ENCODE measurements at regions not wholly inside any gene's neighbourhood (a gene's known extent, or its start where the extent isn't known, plus 50 kb on each side); places are given as distances from the start of the nearest gene placed in this dataset.
"Not testable (repeated sequence)": the region's sequence is repeated elsewhere in the genome, so short reads cannot be mapped to it uniquely, and the experiment has no call there.

GRCh38 chr10:4252701-4253100 lies 467.7 kb upstream of the KLF6 start:
- DNase-seq: no peak

- no peak for DNase-seq
Measured at GRCh38 chr10:4250587-4250887, 465.5 kb upstream of the KLF6 start.

- DNase-seq: no peak
Measured at GRCh38 chr10:4249841-4250586, 465.0 kb upstream of the KLF6 start.

- no peak for DNase-seq
Measured at GRCh38 chr10:4247379-4247778, 462.4 kb upstream of the KLF6 start.

GRCh38 chr10:4246881-4247358 lies 461.9 kb upstream of the KLF6 start:
- no peak for DNase-seq

GRCh38 chr10:4243651-4244050 lies 458.6 kb upstream of the KLF6 start:
- no peak for DNase-seq

- no peak for DNase-seq
Measured at GRCh38 chr10:4243169-4243568, 458.2 kb upstream of the KLF6 start.

- DNase-seq: no peak
Measured at GRCh38 chr10:4242561-4243035, 457.6 kb upstream of the KLF6 start.

GRCh38 chr10:4241724-4242345 lies 456.8 kb upstream of the KLF6 start:
- DNase-seq: no peak

GRCh38 chr10:4240608-4241197 lies 455.7 kb upstream of the KLF6 start:
- DNase-seq: no peak

GRCh38 chr10:4239186-4239585 lies 454.2 kb upstream of the KLF6 start:
- DNase-seq: no peak

- not testable (repeated sequence) for DNase-seq
Measured at GRCh38 chr10:4236905-4237304, 451.9 kb upstream of the KLF6 start.

- no peak for DNase-seq
Measured at GRCh38 chr10:4234661-4235060, 449.7 kb upstream of the KLF6 start.

GRCh38 chr10:4231439-4231838 lies 446.4 kb upstream of the KLF6 start:
- DNase-seq: no peak

GRCh38 chr10:4230036-4230435 lies 445.0 kb upstream of the KLF6 start:
- no peak for DNase-seq

- no peak for DNase-seq
Measured at GRCh38 chr10:4229106-4229505, 444.1 kb upstream of the KLF6 start.

GRCh38 chr10:4227586-4227985 lies 442.6 kb upstream of the KLF6 start:
- DNase-seq: no peak

GRCh38 chr10:4226941-4227540 lies 442.0 kb upstream of the KLF6 start:
- no peak for DNase-seq

- no peak for DNase-seq
Measured at GRCh38 chr10:4224178-4224577, 439.2 kb upstream of the KLF6 start.

GRCh38 chr10:4221310-4221709 lies 436.3 kb upstream of the KLF6 start:
- not testable (repeated sequence) for DNase-seq

- DNase-seq: no peak
Measured at GRCh38 chr10:4219901-4220300, 434.9 kb upstream of the KLF6 start.

- no peak for DNase-seq
Measured at GRCh38 chr10:4217653-4218052, 432.6 kb upstream of the KLF6 start.

- DNase-seq: no peak
Measured at GRCh38 chr10:4217187-4217586, 432.2 kb upstream of the KLF6 start.

- no peak for DNase-seq
Measured at GRCh38 chr10:4216726-4217125, 431.7 kb upstream of the KLF6 start.

Data from NCI-H1930 (cell line).